Activated naive CD4-positive, alpha-beta T cell treated with Interleukin-2 at 50 U/mL for 16 hours (primary cell): ENCODE measurements at regions not wholly inside any gene's neighbourhood (a gene's known extent, or its start where the extent isn't known, plus 50 kb on each side); places are given as distances from the start of the nearest gene placed in this dataset.

Source experiments
- DNase-seq: peaks from one replicate; pipeline ENCODE4 v3.0.0-alpha.2; 2020

DNA sequence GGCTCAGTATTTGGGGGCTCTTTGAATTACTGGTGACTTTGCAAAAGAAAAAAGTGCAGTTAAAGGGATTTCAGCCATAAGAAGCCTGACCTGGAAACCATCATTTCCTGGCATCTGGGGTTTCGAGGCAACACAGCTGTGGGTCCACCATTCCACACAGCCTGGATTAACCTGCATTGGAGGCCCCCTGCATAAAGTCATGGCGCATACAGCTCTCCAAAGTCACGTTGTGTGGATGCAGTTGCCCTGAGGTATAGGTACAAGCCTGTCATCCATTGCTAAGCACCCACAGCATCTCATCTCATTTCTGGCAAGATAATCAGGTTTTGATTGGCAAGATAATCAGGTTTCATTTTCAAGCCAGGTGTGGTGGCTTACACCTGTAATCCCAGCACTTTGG lies 54.5 kb upstream of the TAGAP start:
- no peak for DNase-seq

DNA sequence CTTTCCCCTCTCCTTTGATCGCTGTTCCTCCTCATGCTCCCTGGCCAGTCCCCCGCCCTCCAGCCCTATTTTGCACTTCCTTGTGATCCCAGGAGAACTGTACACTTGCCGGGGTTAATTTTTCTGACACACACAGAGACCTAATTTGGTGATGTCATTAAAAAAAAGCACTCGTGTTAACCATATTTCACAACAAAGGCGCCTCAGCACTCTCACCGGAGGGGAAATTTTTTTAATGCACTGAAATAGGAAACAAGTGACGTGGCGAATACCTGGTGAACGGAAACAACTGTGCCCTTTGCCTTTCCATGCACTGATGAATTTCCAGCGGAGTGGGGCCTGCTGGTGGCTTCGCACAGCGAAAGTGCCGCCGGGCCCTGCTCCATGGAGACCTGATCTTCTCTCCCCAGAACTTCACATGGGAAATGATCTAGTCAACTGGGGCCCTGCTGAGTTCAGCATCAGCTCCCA lies 53.9 kb upstream of the TAGAP start:
- peak; percentile 71 for DNase-seq

DNA sequence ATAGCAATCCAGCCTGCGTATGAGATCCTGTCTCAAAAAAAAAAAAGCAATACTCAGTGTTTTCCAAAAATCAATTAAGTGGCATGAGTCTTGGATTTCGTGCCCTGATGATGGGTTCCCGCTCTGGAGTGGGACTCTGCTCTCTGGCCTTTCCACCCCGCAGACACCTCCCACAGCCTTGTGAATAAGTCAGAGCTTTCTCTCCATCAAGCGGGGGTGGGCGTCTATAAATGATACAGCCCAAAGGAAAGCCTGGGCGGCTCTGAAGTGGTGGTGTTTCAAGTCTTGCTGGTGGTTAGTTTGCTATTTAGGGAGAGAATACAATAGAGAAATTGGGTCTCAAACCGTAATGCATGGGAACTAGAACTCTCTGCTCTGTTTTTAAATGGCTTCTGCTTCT lies 52.5 kb upstream of the TAGAP start:
- peak; percentile 77 for DNase-seq

DNA sequence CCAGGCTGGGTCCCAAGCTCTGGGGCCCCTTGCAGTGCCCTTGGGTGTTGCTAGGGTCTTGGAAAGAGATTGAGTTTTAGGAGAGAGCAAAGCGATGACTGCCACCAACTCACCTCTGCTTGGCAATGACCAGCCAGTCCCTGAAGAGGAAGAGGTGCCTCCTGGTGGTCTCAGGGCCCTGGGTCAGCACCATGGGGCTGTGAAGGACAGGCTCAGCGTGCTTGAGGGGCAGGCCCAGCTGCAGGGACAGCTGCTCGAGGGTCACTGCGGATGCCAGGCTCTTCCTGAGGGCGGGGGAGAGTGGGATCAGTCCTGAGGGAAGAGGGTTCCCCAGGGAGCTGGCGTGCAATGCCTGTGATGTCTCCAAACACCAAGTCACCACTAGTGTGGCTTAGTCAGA lies 50.8 kb upstream of the TAGAP start:
- DNase-seq, result no peak

DNA sequence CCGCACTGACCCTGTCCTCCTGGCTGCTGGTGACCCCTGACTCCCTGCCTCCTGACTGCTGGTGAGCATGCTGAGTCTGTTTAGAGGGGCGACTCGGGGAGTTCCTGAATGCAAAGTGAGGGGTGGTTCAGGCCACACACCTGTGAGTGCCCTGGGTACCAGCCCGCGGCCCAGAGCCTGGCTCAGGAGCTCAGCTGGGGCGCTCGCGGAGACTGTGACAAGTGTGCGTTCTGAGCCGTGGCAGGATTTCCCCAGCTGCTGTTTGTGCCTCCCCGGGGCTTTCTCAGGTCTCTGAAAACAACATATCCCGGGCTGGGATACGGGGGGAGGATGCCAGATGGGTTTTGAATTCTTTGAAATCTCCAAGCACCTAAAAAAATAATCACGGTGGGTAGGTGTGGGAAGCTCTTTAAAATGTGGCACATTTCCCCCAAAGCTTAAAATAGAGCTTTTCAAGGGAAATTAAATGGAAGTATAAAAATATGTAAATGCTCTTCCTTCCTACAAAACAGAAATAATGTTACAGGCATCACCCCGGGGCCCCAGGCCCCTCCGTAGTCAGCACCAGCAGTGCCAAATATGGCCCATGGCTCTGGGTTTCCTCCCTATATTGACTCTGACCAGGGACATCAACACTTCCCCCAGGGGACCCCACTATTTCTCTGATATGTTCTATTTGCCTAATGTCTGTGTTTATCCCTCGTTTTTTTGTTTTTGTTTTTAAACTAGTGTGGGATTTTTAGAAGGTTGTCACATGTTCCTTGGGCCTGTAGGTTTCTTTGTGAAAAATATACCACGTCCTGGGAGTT lies 49.9 kb upstream of the TAGAP start:
- DNase-seq, result peak; percentile 53
